HG02981 (cell line): ENCODE measurements at regions not wholly inside any gene's neighbourhood (a gene's known extent, or its start where the extent isn't known, plus 50 kb on each side); places are given as distances from the start of the nearest gene placed in this dataset.
"Not testable (repeated sequence)": the region's sequence is repeated elsewhere in the genome, so short reads cannot be mapped to it uniquely, and the experiment has no call there.

Experiments
- ATAC-seq: cut with Tn5 transposase; IDR thresholded peaks from one replicate; pipeline ENCODE4 v1.9.1; 2021; ENCODE audit warnings: mild to moderate bottlenecking, moderate library complexity; ENCODE audit not compliant: unreplicated experiment

GRCh38 chr14:22492622-22493542 is 96.1 kb downstream of the DAD1 start:
- no peak for ATAC-seq

GRCh38 chr14:22491683-22492621 is 97.1 kb downstream of the DAD1 start:
- no peak for ATAC-seq

DNA sequence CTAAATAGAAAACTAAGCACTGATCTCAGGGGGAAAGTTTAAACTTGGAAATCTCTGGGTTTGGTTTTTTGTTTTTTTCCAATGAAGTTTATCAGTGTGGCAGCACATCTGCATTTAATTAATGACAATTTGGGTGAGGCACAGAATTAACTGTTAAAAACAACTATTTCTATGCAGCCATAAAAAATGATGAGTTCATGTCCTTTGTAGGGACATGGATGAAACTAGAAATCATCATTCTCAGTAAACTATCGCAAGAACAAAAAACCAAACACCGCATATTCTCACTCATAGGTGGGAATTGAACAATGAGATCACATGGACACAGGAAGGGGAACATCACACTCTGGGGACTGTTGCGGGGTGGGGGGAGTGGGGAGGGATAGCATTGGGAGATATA is 98.0 kb downstream of the DAD1 start:
- not testable (repeated sequence) for ATAC-seq

GRCh38 chr14:22489957-22490950 is 98.8 kb downstream of the DAD1 start:
- ATAC-seq = no peak

DNA sequence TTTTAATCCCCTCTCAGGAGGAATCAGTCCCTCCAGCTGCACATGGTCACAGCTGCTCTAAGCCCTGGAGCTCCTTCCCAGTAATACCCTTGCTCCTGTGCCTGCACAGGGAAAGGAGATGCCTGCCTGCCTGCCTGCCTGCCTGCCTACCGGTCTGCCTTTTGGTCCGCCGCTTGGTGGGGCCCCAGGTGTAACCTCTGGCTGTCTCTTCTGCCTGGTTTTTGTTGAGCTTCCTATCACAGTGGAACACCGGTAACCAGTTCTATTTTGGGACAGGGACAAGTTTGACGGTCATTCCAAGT is 99.8 kb downstream of the DAD1 start:
- no peak for ATAC-seq

GRCh38 chr14:22488522-22489243 is 100.3 kb downstream of the DAD1 start:
- ATAC-seq = no peak

DNA sequence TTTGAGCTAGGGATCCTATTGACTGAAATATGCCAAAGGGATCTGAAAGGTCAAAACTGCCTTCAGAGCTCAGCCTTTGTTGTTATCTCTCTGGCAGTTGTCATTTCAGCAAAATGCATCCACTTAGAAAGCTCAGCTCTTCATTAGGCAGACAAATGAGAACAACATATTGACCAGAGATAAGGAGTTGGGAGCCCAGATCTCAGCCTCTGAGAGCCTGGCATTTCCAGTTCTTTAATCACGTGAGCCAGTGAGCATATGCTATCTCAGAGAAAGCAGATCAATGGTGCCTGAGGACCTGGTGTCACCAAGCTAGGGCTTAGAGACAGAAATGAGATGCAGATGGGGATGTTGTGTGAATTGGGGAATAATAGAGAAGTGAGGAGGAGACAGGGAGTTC is 101.1 kb downstream of the DAD1 start:
- no peak for ATAC-seq

GRCh38 chr14:22487401-22487800 is 101.6 kb downstream of the DAD1 start:
- no peak for ATAC-seq

DNA sequence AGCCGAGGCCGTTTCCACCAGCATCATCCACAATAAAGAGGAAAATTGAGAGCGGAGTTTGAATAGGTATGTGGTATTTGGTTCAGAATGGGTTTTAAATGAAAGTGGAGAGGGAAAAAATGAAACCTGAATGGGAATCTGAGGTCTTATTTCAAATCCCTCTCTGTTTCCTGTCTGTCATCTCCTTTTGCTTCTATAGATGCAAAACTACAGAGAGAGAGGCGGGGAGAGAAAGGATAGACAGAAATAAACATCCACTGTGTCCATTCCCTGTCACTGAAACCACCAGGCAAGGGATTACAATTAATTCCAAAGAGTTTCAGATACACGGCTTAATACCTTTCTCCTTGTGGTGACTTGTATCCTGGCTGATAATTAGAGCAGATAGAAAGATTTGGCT is 102.3 kb downstream of the DAD1 start:
- no peak for ATAC-seq

DNA sequence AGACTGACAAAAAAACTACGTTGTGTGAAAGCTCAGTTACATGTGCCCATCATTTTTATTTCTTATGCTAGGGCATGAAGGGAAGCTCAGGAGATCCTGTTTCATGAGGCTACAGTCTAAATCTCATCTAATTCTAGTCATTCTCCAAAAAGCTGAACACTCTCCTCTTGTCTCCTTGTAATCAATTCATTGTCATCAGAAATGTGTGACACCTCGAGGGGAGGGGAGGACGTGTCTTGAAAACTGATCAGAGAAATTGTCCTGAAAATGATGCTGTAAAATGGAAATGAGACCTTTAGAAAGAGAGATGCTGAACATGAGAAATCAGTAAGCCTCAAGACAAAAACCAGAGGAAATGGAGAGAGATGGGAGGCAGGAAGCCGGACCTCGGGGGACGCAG is 103.4 kb downstream of the DAD1 start:
- no peak for ATAC-seq

DNA sequence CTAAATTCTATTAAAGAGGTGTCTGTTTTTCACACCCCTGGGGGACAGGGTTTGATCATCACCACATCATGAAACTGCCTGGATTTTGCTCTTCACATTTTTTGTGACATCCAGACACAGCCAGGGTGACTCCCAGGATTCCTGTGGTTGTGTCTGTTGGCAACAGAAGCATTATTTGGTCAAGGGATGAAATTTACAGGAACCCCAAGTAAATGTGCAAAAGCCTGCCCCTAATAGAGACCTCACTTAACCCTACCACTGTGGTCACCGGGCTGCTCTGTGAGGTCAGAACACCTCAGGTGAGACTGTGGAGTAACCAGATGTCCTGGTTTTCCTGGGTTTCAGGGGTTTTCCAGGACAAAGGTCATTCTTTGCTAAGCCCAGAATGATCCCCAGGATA is 103.8 kb downstream of the DAD1 start:
- ATAC-seq = no peak

DNA sequence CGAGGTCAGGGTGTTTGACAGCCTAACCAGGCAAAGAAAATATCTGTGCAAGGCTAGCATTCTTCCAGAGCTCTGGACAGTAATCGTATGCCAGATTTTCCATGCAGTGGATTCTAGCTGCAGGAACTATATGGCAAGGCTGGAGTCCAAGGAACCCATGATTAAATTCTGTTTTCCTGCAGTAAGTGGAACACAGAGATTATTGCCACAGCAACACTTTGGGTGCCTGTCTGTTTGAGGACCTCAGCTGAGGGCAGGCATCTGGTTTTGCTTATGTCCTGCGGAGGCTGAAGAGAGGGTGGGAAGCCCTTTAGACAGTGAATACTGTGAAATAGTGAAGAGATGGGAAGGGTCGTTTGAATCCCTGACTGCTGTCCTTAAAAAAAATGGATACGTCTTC is 104.4 kb downstream of the DAD1 start:
- no peak for ATAC-seq

- ATAC-seq = no peak
Measured at GRCh38 chr14:22483863-22484593, 105.0 kb downstream of the DAD1 start.

DNA sequence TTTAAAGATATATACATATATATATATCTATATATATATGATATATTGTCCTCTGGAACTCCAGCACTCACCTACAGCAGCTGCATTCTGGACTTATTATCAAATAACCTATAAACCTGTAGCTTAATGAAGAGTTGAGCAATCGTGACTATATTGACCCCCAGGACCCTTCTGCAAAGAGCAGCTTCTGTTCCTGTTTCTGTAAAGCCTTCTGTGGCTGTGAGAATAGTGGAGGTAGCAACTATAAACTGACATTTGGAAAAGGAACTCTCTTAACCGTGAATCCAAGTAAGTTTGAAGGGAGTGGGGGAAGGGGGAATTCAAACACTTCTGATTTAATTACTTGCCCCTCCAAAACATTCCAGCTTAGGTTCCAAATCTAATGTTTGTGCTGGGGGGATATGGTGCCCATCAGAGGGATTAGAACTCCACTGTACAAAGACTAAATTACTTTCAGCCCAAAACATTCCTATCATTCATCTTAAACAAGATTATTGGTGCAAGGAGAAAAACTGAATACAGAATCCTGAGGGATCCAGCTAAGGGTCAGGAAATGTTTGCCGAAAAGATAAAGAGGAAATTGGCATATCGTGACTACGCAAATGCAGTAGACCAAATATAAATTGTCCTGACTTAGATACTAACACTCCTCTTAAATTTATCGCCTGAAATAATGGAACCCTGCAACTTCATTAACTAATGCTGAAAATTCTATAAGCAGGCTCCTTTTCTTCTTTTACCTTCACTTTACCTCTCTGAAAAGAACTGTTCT is 106.1 kb downstream of the DAD1 start:
- no peak for ATAC-seq

GRCh38 chr14:22482085-22482694 is 106.8 kb downstream of the DAD1 start:
- ATAC-seq = no peak

GRCh38 chr14:22481546-22481945 is 107.5 kb downstream of the DAD1 start:
- no peak for ATAC-seq

DNA sequence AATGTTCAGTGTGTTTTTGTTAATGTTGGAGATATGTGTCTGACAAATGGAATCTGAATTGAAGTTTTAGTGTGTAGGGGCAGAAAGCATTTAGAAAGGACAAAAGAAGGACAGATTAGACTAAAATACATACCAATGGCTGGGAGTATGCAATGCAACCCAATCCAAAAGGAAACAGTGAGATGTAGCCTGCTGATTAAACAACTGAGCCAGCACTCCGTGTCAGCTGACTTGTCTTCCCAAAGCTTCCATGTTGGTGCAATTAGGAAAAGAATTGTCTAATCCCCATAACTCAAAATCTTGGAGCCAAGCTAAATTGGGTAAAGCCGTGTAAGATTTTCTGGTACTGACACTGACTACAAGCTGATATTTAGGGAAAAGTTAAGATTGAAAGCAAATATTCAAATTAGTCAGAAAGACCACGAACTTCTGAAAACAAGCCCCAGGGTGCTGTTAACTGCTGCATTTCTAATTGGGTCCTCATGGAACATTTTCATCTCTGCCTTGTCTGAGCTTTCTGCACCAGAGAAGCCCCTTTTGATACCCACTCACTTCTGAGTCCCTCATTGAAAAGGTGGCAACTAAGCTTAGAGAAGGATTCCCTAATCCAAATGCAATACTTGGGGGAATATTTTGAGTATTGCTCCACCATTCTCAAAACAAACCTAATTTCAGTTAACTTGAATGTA is 109.1 kb downstream of the DAD1 start:
- no peak for ATAC-seq

- ATAC-seq = no peak
Measured at GRCh38 chr14:22479132-22479531, 109.9 kb downstream of the DAD1 start.
